Osteoblast (primary cell): ENCODE measurements at regions not wholly inside any gene's neighbourhood (a gene's known extent, or its start where the extent isn't known, plus 50 kb on each side); places are given as distances from the start of the nearest gene placed in this dataset.
A peak's percentile ranks its signal among the peaks of the same experiment; 100 is the strongest.

ENCODE experiments used
- DNase-seq: peaks from one replicate; pipeline ENCODE4 v3.0.0; 2011; ENCODE audit warnings: low spot score, mixed read lengths; ENCODE audit not compliant: insufficient read length; ENCODE audit errors: missing footprints
- H2AFZ ChIP-seq: 2 replicates; pipeline ENCODE4 v1.6.0; 2011; ENCODE audit warnings: mild to moderate bottlenecking, low read length
- H3K27ac ChIP-seq: 2 replicates; pipeline ENCODE4 v1.5.1; 2011; ENCODE audit warnings: mild to moderate bottlenecking, low read depth, low read length, moderate library complexity
- H3K27me3 ChIP-seq: 2 replicates; pipeline ENCODE4 v1.6.0; 2012; ENCODE audit warnings: mild to moderate bottlenecking, control low read depth, inconsistent platforms, low read length, moderate library complexity; ENCODE audit not compliant: insufficient read depth
- H3K36me3 ChIP-seq: 2 replicates; pipeline ENCODE4 v1.5.1; 2011; ENCODE audit warnings: mild to moderate bottlenecking, low read length, control low read depth, moderate library complexity; ENCODE audit not compliant: insufficient read depth
- H3K4me1 ChIP-seq: 2 replicates; pipeline ENCODE4 v1.5.1; 2011; ENCODE audit warnings: mild to moderate bottlenecking, low read length, control low read depth, moderate library complexity; ENCODE audit not compliant: insufficient read depth
- H3K4me2 ChIP-seq: 2 replicates; pipeline ENCODE4 v1.6.0; 2011; ENCODE audit warnings: mild to moderate bottlenecking, low read length; ENCODE audit not compliant: insufficient read depth
- H3K4me3 ChIP-seq: fragments of 200-600 bp; sonication (generic); 3 replicates; pipeline ENCODE4 v1.5.1; 2012; ENCODE audit warnings: mild to moderate bottlenecking, low read length, inconsistent platforms; ENCODE audit not compliant: insufficient read depth
- H3K79me2 ChIP-seq: 2 replicates; pipeline ENCODE4 v1.6.0; 2012; ENCODE audit warnings: mild to moderate bottlenecking, low read length, control low read depth, inconsistent platforms; ENCODE audit not compliant: insufficient read depth
- H3K9me3 ChIP-seq: 2 replicates; pipeline ENCODE4 v1.5.1; 2011; ENCODE audit warnings: low read depth, low read length, control low read depth
- H4K20me1 ChIP-seq: 2 replicates; pipeline ENCODE4 v1.6.0; 2012; ENCODE audit warnings: mild to moderate bottlenecking, low read length, control low read depth; ENCODE audit not compliant: insufficient read depth
- CTCF ChIP-seq: IDR thresholded peaks from 2 replicates; pipeline ENCODE4 v1.5.1; 2011; ENCODE audit warnings: mild to moderate bottlenecking, low read depth, low read length, moderate library complexity; ENCODE audit errors: extremely low read depth

GRCh38 chr11:28616160-28616965 is 508.2 kb downstream of the METTL15 start:
- peaks cover 38% of the 10 kb centered on the region for H3K4me1 ChIP-seq
- H3K36me3 ChIP-seq: no peaks in the 10 kb centered on the region
- no peak overlapping the region for H3K4me3 ChIP-seq
- no peaks in the 10 kb centered on the region for H4K20me1 ChIP-seq
- H3K79me2 ChIP-seq: no peaks in the 10 kb centered on the region
- H3K27ac ChIP-seq: no peak overlapping the region
- no peak for TF ChIP-seq CTCF
- no peaks in the 10 kb centered on the region for H3K9me3 ChIP-seq
- no peaks in the 10 kb centered on the region for H3K27me3 ChIP-seq
- H2AFZ ChIP-seq: no peak overlapping the region
- no peak overlapping the region for H3K4me2 ChIP-seq
- no peak for DNase-seq

- Histone ChIP-seq H3K36me3 (no peaks in the 10 kb centered on the region), H3K4me1 (peaks cover 35% of the 10 kb centered on the region), H4K20me1 (no peaks in the 10 kb centered on the region), H3K9me3 (no peaks in the 10 kb centered on the region), H3K4me2 (no peak overlapping the region), H3K4me3 (no peak overlapping the region), H3K27me3 (no peaks in the 10 kb centered on the region), H2AFZ (no peak overlapping the region), H3K27ac (no peak overlapping the region), H3K79me2 (no peaks in the 10 kb centered on the region)
- TF ChIP-seq CTCF: no peak
- DNase-seq: no peak
These were observed 507.4 kb downstream of the METTL15 start for GRCh38 chr11:28615542-28615941.

DNA sequence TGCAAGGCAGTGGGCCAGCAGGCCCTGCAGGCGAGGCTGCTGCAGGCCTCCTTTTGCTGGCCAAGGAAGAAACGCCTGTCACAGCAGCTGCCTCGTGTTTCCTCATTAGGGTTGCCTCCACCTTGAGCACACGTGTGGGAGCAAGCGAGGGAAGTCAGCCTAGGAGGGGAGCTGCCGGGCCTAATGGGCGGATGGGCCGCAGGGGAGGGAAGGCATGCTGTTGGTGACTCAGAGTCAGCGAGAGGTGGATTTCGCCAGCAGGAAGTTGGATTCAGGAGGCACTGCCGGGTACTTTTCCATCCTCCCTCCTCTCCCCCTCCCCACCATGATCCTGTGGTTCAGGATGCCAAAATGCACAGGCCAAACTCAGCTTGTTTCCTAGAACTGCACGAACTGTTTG is 498.7 kb downstream of the METTL15 start:
- no peaks in the 10 kb centered on the region for H3K4me1 ChIP-seq
- H3K36me3 ChIP-seq: no peaks in the 10 kb centered on the region
- no peaks in the 10 kb centered on the region for H3K9me3 ChIP-seq
- TF ChIP-seq CTCF: no peak
- no peak overlapping the region for H2AFZ ChIP-seq
- H4K20me1 ChIP-seq: no peaks in the 10 kb centered on the region
- H3K27ac ChIP-seq: no peak overlapping the region
- no peaks in the 10 kb centered on the region for H3K79me2 ChIP-seq
- peaks cover 2% of the 10 kb centered on the region for H3K27me3 ChIP-seq
- peak; percentile 6 for DNase-seq
- H3K4me3 ChIP-seq: no peak overlapping the region
- peak overlapping the region; percentile 7 for H3K4me2 ChIP-seq

- H3K4me2 ChIP-seq: no peak overlapping the region
- no peaks in the 10 kb centered on the region for H3K36me3 ChIP-seq
- H3K9me3 ChIP-seq: no peaks in the 10 kb centered on the region
- no peak for DNase-seq
- TF ChIP-seq CTCF: no peak
- H3K27ac ChIP-seq: no peak overlapping the region
- H2AFZ ChIP-seq: no peak overlapping the region
- no peaks in the 10 kb centered on the region for H4K20me1 ChIP-seq
- H3K27me3 ChIP-seq: no peaks in the 10 kb centered on the region
- H3K79me2 ChIP-seq: no peaks in the 10 kb centered on the region
- H3K4me3 ChIP-seq: no peak overlapping the region
- H3K4me1 ChIP-seq: no peaks in the 10 kb centered on the region
These were observed 491.5 kb downstream of the METTL15 start for GRCh38 chr11:28599656-28600055.
